HepG2 (cell line): ENCODE measurements at regions not wholly inside any gene's neighbourhood (a gene's known extent, or its start where the extent isn't known, plus 50 kb on each side); places are given as distances from the start of the nearest gene placed in this dataset.

Source experiments
- ATAC-seq: fragments of 200-7000 bp; cut with Tn5 transposase; 3 replicates; pipeline ENCODE4 v1.9.1; 2020; ENCODE audit warnings: mild to moderate bottlenecking, moderate library complexity
- BruUV-seq: library from RNA; stranded (reverse); fragments of 400-500 nt; replicated peaks from 2 replicates; lab custom pipeline; 2021; lab: Mats Ljungman, UMichigan
- CTCF ChIA-PET: fragments of 300-600 bp; formaldehyde crosslinking; extraction: SDS; loops from one replicate; lab custom pipeline; 2021; ENCODE audit warnings: low total read pairs, inconsistent platforms, low intra/inter-chr PET ratio; lab: Yijun Ruan, JAX
- POLR2A ChIA-PET: fragments of 350-600 bp; sonication (Branson Sonifier 250); formaldehyde crosslinking; loops from one replicate; lab custom pipeline; 2020; ENCODE audit warnings: antibody characterized with exemption, inconsistent platforms; lab: Yijun Ruan, JAX
- DNase-seq: peaks from one replicate; pipeline ENCODE4 v3.0.0-alpha.2; 2015; ENCODE audit warnings: low spot score
- FAIRE-seq: peaks from 3 replicates; lab custom pipeline; 2011; peaks lifted over from hg19 to GRCh38; lab: Jason Lieb, UNC
- H2AFZ ChIP-seq: one replicate; pipeline ENCODE4 v1.6.1; 2011; ENCODE audit warnings: low read length, inconsistent platforms
- H3K27ac ChIP-seq: fragments of 300-600 bp; 3 replicates; pipeline ENCODE4 v1.8.0; 2011; ENCODE audit warnings: mixed run types, mild to moderate bottlenecking, mixed read lengths, low read length, inconsistent platforms; ENCODE audit not compliant: insufficient read depth; ENCODE audit errors: extremely low read length
- H3K27me3 ChIP-seq, 2 experiments: fragments of 200-600 bp in 1 of 2; 2 replicates in 1 of 2; 3 replicates in 1 of 2; pipeline versions ENCODE4 v1.6.0 to v1.8.0; 2011; ENCODE audit warnings: low read length in 2 of 2, mild to moderate bottlenecking in 2 of 2, moderate library complexity in 2 of 2, inconsistent platforms in 1 of 2; ENCODE audit not compliant: insufficient read depth in 2 of 2, control insufficient read depth in 1 of 2
- H3K36me3 ChIP-seq, 2 experiments: fragments of 200-600 bp in 1 of 2; replicated peaks in 1 of 2; 2 replicates in 1 of 2; 3 replicates in 1 of 2; pipeline versions ENCODE4 v1.5.1 to v1.8.0; 2011; ENCODE audit warnings: low read length in 2 of 2, inconsistent platforms in 1 of 2; ENCODE audit not compliant: insufficient read depth in 2 of 2, control insufficient read depth in 1 of 2
- H3K4me1 ChIP-seq: 2 replicates; pipeline ENCODE4 v1.5.1; 2012; ENCODE audit warnings: low read length, inconsistent platforms; ENCODE audit not compliant: insufficient read depth
- H3K4me2 ChIP-seq: 2 replicates; pipeline ENCODE4 v1.6.0; 2011; ENCODE audit warnings: low read depth, low read length, inconsistent platforms
- H3K4me3 ChIP-seq, 3 experiments: fragments of 200-600 bp in 1 of 3; sonication (generic), shearing (Covaris generic) in 1 of 3; replicated peaks in 1 of 3; 2 replicates each; pipeline ENCODE4 v1.5.1; 2011 to 2016; ENCODE audit warnings: low read length in 3 of 3, inconsistent platforms in 2 of 3, low read depth in 2 of 3, mild to moderate bottlenecking in 2 of 3, control low read depth in 1 of 3, mixed read lengths in 1 of 3; ENCODE audit not compliant: insufficient read depth in 1 of 3
- H3K79me2 ChIP-seq: one replicate; pipeline ENCODE4 v1.6.1; 2011; ENCODE audit warnings: low read length, inconsistent platforms; ENCODE audit not compliant: insufficient read depth
- H3K9ac ChIP-seq: 2 replicates; pipeline ENCODE4 v1.6.0; 2011; ENCODE audit warnings: mild to moderate bottlenecking, low read depth, low read length, inconsistent platforms; ENCODE audit not compliant: insufficient read depth
- H3K9me3 ChIP-seq: 2 replicates; pipeline ENCODE4 v1.5.1; 2012; ENCODE audit warnings: mild to moderate bottlenecking, low read length
- H4K20me1 ChIP-seq: 2 replicates; pipeline ENCODE4 v1.6.0; 2011; ENCODE audit warnings: inconsistent platforms, mild to moderate bottlenecking, low read length, moderate library complexity; ENCODE audit not compliant: insufficient read depth
- AGO1 ChIP-seq: fragments of 200-400 bp; formaldehyde crosslinking; IDR thresholded peaks from 2 replicates; pipeline ENCODE4 v1.6.1; 2017; ENCODE audit warnings: mild to moderate bottlenecking, low read depth, low read length, moderate library complexity; ENCODE audit not compliant: poor library complexity, severe bottlenecking
- MYC ChIP-seq: sonication (generic); formaldehyde crosslinking; IDR thresholded peaks from 2 replicates; pipeline ENCODE4 v1.9.0; 2021; ENCODE audit warnings: missing genetic modification reagents, borderline replicate concordance
- NCOA5 ChIP-seq: sonication (generic); formaldehyde crosslinking; IDR thresholded peaks from 2 replicates; pipeline ENCODE4 v1.4.0; 2020; ENCODE audit warnings: missing genetic modification reagents
- SRSF1 ChIP-seq: fragments of 200-400 bp; formaldehyde crosslinking; optimal IDR thresholded peaks from 2 replicates; pipeline ENCODE3; 2017; ENCODE audit warnings: mild to moderate bottlenecking, low read depth, low read length, moderate library complexity
- XRCC5 ChIP-seq: fragments of 200-400 bp; formaldehyde crosslinking; optimal IDR thresholded peaks from 2 replicates; pipeline ENCODE3; 2017; ENCODE audit warnings: mild to moderate bottlenecking, low read length
- ZFX ChIP-seq: sonication (generic); formaldehyde crosslinking; IDR thresholded peaks from 2 replicates; pipeline ENCODE4 v1.4.0; 2020; ENCODE audit warnings: mild to moderate bottlenecking, low read depth, missing genetic modification reagents, moderate library complexity
- ZNF30 ChIP-seq: sonication (generic); formaldehyde crosslinking; IDR thresholded peaks from 2 replicates; pipeline ENCODE4 v1.5.0; 2020; ENCODE audit warnings: mild to moderate bottlenecking, missing genetic modification reagents
- ZNF318 ChIP-seq: sonication (generic); formaldehyde crosslinking; IDR thresholded peaks from 2 replicates; pipeline ENCODE4 v1.4.0; 2020; ENCODE audit warnings: mild to moderate bottlenecking, missing genetic modification reagents
- ZNF788 ChIP-seq: sonication (generic); formaldehyde crosslinking; IDR thresholded peaks from 2 replicates; pipeline ENCODE4 v1.5.0; 2020; ENCODE audit warnings: mild to moderate bottlenecking, missing genetic modification reagents, borderline replicate concordance
- WGBS: methylation state at CpG from one replicate; pipeline ENCODE4 v1.1.6; 2017; ENCODE audit warnings: low lambda C conversion rate; 5-methylcytosine and 5-hydroxymethylcytosine counted together
- in situ Hi-C: cut with HindIII; loops from 2 replicates; pipeline ENCODE4 v1.10.0; 2017; ENCODE audit warnings: low pct_unique_long_range_greater_than_20kb; ENCODE audit not compliant: extremely low pct_ligation_motif_present
- intact Hi-C: fragments of 100-400 bp; cut with micrococcal nuclease; formaldehyde crosslinking; loops from one replicate; pipeline ENCODE4 v1.10.0; 2022; ENCODE audit not compliant: unreplicated experiment
- TF ChIP-seq, protein P1 (sequence below): sonication (generic); formaldehyde crosslinking; IDR thresholded peaks from 2 replicates; pipeline ENCODE4 v1.4.0; 2020; ENCODE audit warnings: missing genetic modification reagents, borderline replicate concordance
- TF ChIP-seq, protein P2 (sequence below): sonication (generic); formaldehyde crosslinking; IDR thresholded peaks from 2 replicates; pipeline ENCODE4 v1.9.0; 2021; ENCODE audit warnings: missing genetic modification reagents, mild to moderate bottlenecking, borderline replicate concordance

DNA sequence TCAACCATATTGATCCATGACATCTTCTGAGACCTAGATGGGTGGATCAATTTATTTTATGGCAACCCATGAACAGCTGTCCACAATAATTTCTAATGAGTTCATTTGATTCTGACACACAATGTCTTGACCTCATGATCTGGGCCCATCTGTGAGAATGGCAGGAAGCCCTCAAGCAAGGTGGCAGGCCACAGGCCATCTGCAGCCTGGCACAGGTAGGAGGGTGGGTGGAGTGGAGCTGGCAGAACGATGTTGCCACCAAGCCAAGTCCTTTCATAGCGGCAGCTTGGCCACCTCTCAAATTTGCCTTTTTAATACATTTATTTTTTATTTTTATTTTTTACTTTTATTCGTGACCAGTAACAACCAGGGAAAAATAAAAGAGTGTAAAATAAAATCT, 1181.6 kb upstream of the SORCS1 start:
- no peaks in the 10 kb centered on the region for H3K36me3 ChIP-seq
- WGBS = 15% methylated on average over 3 of the region's 3 CpGs
- peaks cover 62% of the 10 kb centered on the region for H3K9me3 ChIP-seq
- H3K4me2 ChIP-seq = no peak overlapping the region
- H4K20me1 ChIP-seq = no peaks in the 10 kb centered on the region
- ATAC-seq = no peak
- H3K4me1 ChIP-seq = no peaks in the 10 kb centered on the region
- in situ Hi-C loops = no loop called here
- no peak overlapping the region for H3K9ac ChIP-seq
- H2AFZ ChIP-seq = no peak overlapping the region
- no peak overlapping the region for H3K27ac ChIP-seq
- intact Hi-C loops = no loop called here
- DNase-seq = no peak
- H3K27me3 ChIP-seq = no peaks in the 10 kb centered on the region
- CTCF ChIA-PET = no interaction called here
- no peak for FAIRE-seq
- POLR2A ChIA-PET = no interaction called here
- no peaks in the 10 kb centered on the region for H3K79me2 ChIP-seq
- no peak overlapping the region for H3K4me3 ChIP-seq
- no TSS peak for BruUV-seq
- TF ChIP-seq AGO1 (no peak), ZNF318 (no peak), ZFX (CRISPR knock-in tag) (no peak), ZNF788 (CRISPR knock-in tag) (no peak), ZNF30 (CRISPR knock-in tag) (no peak), XRCC5 (no peak), SRSF1 (no peak), MYC (no peak), NCOA5 (CRISPR knock-in tag) (no peak)
- TF ChIP-seq, protein P1, sequence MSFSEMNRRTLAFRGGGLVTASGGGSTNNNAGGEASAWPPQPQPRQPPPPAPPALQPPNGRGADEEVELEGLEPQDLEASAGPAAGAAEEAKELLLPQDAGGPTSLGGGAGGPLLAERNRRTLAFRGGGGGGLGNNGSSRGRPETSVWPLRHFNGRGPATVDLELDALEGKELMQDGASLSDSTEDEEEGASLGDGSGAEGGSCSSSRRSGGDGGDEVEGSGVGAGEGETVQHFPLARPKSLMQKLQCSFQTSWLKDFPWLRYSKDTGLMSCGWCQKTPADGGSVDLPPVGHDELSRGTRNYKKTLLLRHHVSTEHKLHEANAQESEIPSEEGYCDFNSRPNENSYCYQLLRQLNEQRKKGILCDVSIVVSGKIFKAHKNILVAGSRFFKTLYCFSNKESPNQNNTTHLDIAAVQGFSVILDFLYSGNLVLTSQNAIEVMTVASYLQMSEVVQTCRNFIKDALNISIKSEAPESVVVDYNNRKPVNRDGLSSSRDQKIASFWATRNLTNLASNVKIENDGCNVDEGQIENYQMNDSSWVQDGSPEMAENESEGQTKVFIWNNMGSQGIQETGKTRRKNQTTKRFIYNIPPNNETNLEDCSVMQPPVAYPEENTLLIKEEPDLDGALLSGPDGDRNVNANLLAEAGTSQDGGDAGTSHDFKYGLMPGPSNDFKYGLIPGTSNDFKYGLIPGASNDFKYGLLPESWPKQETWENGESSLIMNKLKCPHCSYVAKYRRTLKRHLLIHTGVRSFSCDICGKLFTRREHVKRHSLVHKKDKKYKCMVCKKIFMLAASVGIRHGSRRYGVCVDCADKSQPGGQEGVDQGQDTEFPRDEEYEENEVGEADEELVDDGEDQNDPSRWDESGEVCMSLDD (CRISPR knock-in tag) = no peak
- TF ChIP-seq, protein P2, sequence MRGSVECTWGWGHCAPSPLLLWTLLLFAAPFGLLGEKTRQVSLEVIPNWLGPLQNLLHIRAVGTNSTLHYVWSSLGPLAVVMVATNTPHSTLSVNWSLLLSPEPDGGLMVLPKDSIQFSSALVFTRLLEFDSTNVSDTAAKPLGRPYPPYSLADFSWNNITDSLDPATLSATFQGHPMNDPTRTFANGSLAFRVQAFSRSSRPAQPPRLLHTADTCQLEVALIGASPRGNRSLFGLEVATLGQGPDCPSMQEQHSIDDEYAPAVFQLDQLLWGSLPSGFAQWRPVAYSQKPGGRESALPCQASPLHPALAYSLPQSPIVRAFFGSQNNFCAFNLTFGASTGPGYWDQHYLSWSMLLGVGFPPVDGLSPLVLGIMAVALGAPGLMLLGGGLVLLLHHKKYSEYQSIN (CRISPR knock-in tag) = no peak
